ENCODE measurements at regions not wholly inside any gene's neighbourhood (a gene's known extent, or its start where the extent isn't known, plus 50 kb on each side); places are given as distances from the start of the nearest gene placed in this dataset.

GRCh38 chr2:228444161-228444560, 262.7 kb upstream of the SPHKAP start:
- H3K36me3 ChIP-seq (replicated peaks in 1 of 2; ENCODE audit: insufficient read depth in 1 of 2, low read depth in 2 of 2): no peaks in the 10 kb centered on the region
- ATAC-seq: no peak
- TF ChIP-seq POLR2A (IDR thresholded peaks at IDR 0.05): no peak
- TF ChIP-seq CTCF (IDR thresholded peaks at IDR 0.05): no peak
- WGBS, 2 donors: 68 to 75% methylated on average over 4 of the region's 4 CpGs
- H3K27me3 ChIP-seq: no peaks in the 10 kb centered on the region
- DNase-seq: no peak
- no peak overlapping the region for H3K27ac ChIP-seq
- no peaks in the 10 kb centered on the region for H3K4me1 ChIP-seq
- intact Hi-C loops (cut with DNase I): no loop called here
- H3K9me3 ChIP-seq: no peaks in the 10 kb centered on the region
- H3K4me3 ChIP-seq: no peak overlapping the region

- intact Hi-C loops (cut with DNase I): no loop called here
- no peak for ATAC-seq
- TF ChIP-seq POLR2A (IDR thresholded peaks at IDR 0.05) (no peak), CTCF (IDR thresholded peaks at IDR 0.05) (no peak)
Observed at GRCh38 chr2:228433721-228434120, 252.2 kb upstream of the SPHKAP start.

GRCh38 chr2:228432116-228432515, 250.6 kb upstream of the SPHKAP start:
- peaks cover 0 to 8% (median 0%) of the 10 kb centered on the region in 3 donors for H3K9me3 ChIP-seq
- intact Hi-C loops (cut with DNase I): no loop called here

More at GRCh38 chr2:228433721-228434120, 252.2 kb upstream of the SPHKAP start:
- Histone ChIP-seq H3K4me1 (no peaks in the 10 kb centered on the region), H3K36me3 (replicated peaks in 1 of 2; ENCODE audit: insufficient read depth in 1 of 2, low read depth in 2 of 2) (no peaks in the 10 kb centered on the region), H3K27ac (no peak overlapping the region), H3K27me3 (no peaks in the 10 kb centered on the region), H3K4me3 (no peak overlapping the region), H3K9me3 (no peaks in the 10 kb centered on the region)
- no peak for DNase-seq

GRCh38 chr2:228430986-228431385, 249.5 kb upstream of the SPHKAP start:
- H3K36me3 ChIP-seq (replicated peaks in 1 of 2; ENCODE audit: insufficient read depth in 1 of 2, low read depth in 2 of 2): no peaks in the 10 kb centered on the region
- 31 to 63% methylated on average over 1 of the region's 1 CpG for WGBS, 2 donors

More at GRCh38 chr2:228432116-228432515, 250.6 kb upstream of the SPHKAP start:
- Histone ChIP-seq H3K36me3 (replicated peaks in 1 of 2; ENCODE audit: insufficient read depth in 1 of 2, low read depth in 2 of 2) (no peaks in the 10 kb centered on the region), H3K27me3 (no peaks in the 10 kb centered on the region), H3K4me3 (no peak overlapping the region), H3K4me1 (no peaks in the 10 kb centered on the region), H3K27ac (no peak overlapping the region)
- WGBS, 2 donors: 66% methylated on average over 4 of the region's 4 CpGs
- no peak for ATAC-seq
- TF ChIP-seq CTCF (IDR thresholded peaks at IDR 0.05): no peak
- no peak for TF ChIP-seq POLR2A (IDR thresholded peaks at IDR 0.05)
- DNase-seq: no peak

More at GRCh38 chr2:228430986-228431385, 249.5 kb upstream of the SPHKAP start:
- H3K4me3 ChIP-seq: no peak overlapping the region
- TF ChIP-seq POLR2A (IDR thresholded peaks at IDR 0.05) (no peak), CTCF (IDR thresholded peaks at IDR 0.05) (no peak)
- H3K4me1 ChIP-seq: no peaks in the 10 kb centered on the region
- no peaks in the 10 kb centered on the region for H3K27me3 ChIP-seq
- peaks cover 0 to 8% (median 0%) of the 10 kb centered on the region in 3 donors for H3K9me3 ChIP-seq
- DNase-seq: no peak
- no peak for ATAC-seq
- intact Hi-C loops (cut with DNase I): no loop called here
- H3K27ac ChIP-seq: no peak overlapping the region

Measured in body of pancreas (tissue), 4 donors.